ENCODE measurements at regions not wholly inside any gene's neighbourhood (a gene's known extent, or its start where the extent isn't known, plus 50 kb on each side); places are given as distances from the start of the nearest gene placed in this dataset.

- no peaks in the 10 kb centered on the region for H3K4me1 Mint-ChIP-seq (ENCODE audit: low read depth, unreplicated experiment)
- Histone ChIP-seq H3K27me3 (ENCODE audit: insufficient read depth, low read length) (no peaks in the 10 kb centered on the region), H3K27ac (ENCODE audit: low read depth, low read length) (no peak overlapping the region), H3K4me2 (ENCODE audit: low read length) (no peak overlapping the region), H3K9me3 (ENCODE audit: insufficient read depth, low read depth, low read length) (no peaks in the 10 kb centered on the region), H2AFZ (ENCODE audit: low read depth, low read length) (no peak overlapping the region), H3K4me1 (ENCODE audit: insufficient read depth, low read length) (no peaks in the 10 kb centered on the region), H3K4me3 (ENCODE audit: insufficient read depth, low read depth, low read length) (no peak overlapping the region), H3K79me2 (ENCODE audit: insufficient read depth, low read length) (no peaks in the 10 kb centered on the region), H4K20me1 (ENCODE audit: insufficient read depth, low read length) (no peaks in the 10 kb centered on the region), H3K9ac (ENCODE audit: low read length) (no peak overlapping the region), H3K36me3 (ENCODE audit: insufficient read depth, low read length) (no peaks in the 10 kb centered on the region)
- TF ChIP-seq CTCF (IDR thresholded peaks at IDR 0.05; ENCODE audit: insufficient read depth, low read depth, low read length) (no peak), EZH2 (IDR thresholded peaks at IDR 0.05; ENCODE audit: insufficient read depth, low read length) (no peak)
- DNase-seq (ENCODE audit: low read depth) (no peak), FAIRE-seq (no peak)
- H3K27ac Mint-ChIP-seq (ENCODE audit: unreplicated experiment), result no peak overlapping the region
- H3K36me3 Mint-ChIP-seq (ENCODE audit: low read depth, unreplicated experiment), result no peaks in the 10 kb centered on the region
- H3K4me3 Mint-ChIP-seq (ENCODE audit: unreplicated experiment), result no peak overlapping the region
- H3K9me3 Mint-ChIP-seq (ENCODE audit: unreplicated experiment), result no peaks in the 10 kb centered on the region
- no peaks in the 10 kb centered on the region for H3K27me3 Mint-ChIP-seq (ENCODE audit: low read depth, unreplicated experiment)
These were observed 267.0 kb downstream of the NOL4 start for GRCh38 chr18:33957707-33958106.

GRCh38 chr18:33951031-33951430 is 273.7 kb downstream of the NOL4 start:
- Histone ChIP-seq H3K79me2 (ENCODE audit: insufficient read depth, low read length) (no peaks in the 10 kb centered on the region), H3K36me3 (ENCODE audit: insufficient read depth, low read length) (no peaks in the 10 kb centered on the region), H3K27me3 (ENCODE audit: insufficient read depth, low read length) (no peaks in the 10 kb centered on the region), H3K4me1 (ENCODE audit: insufficient read depth, low read length) (no peaks in the 10 kb centered on the region), H4K20me1 (ENCODE audit: insufficient read depth, low read length) (no peaks in the 10 kb centered on the region), H3K4me2 (ENCODE audit: low read length) (peak overlapping the region; percentile 7), H3K27ac (ENCODE audit: low read depth, low read length) (no peak overlapping the region), H2AFZ (ENCODE audit: low read depth, low read length) (no peak overlapping the region), H3K9me3 (ENCODE audit: insufficient read depth, low read depth, low read length) (no peaks in the 10 kb centered on the region), H3K9ac (ENCODE audit: low read length) (no peak overlapping the region), H3K4me3 (ENCODE audit: insufficient read depth, low read depth, low read length) (no peak overlapping the region)
- no peak for TF ChIP-seq EZH2 (IDR thresholded peaks at IDR 0.05; ENCODE audit: insufficient read depth, low read length)
- no peak for TF ChIP-seq CTCF (IDR thresholded peaks at IDR 0.05; ENCODE audit: insufficient read depth, low read depth, low read length)
- no peak for FAIRE-seq
- H3K4me1 Mint-ChIP-seq (ENCODE audit: low read depth, unreplicated experiment), result peaks cover 10% of the 10 kb centered on the region
- H3K27ac Mint-ChIP-seq (ENCODE audit: unreplicated experiment), result peak overlapping the region; percentile 54
- H3K36me3 Mint-ChIP-seq (ENCODE audit: low read depth, unreplicated experiment), result no peaks in the 10 kb centered on the region
- DNase-seq (ENCODE audit: low read depth), result peak; percentile 71
- H3K9me3 Mint-ChIP-seq (ENCODE audit: unreplicated experiment), result no peaks in the 10 kb centered on the region
- no peaks in the 10 kb centered on the region for H3K27me3 Mint-ChIP-seq (ENCODE audit: low read depth, unreplicated experiment)
- no peak overlapping the region for H3K4me3 Mint-ChIP-seq (ENCODE audit: unreplicated experiment)

GRCh38 chr18:33946336-33946735 is 278.4 kb downstream of the NOL4 start:
- Histone ChIP-seq H3K4me1 (ENCODE audit: insufficient read depth, low read length) (no peaks in the 10 kb centered on the region), H3K9ac (ENCODE audit: low read length) (no peak overlapping the region), H3K27ac (ENCODE audit: low read depth, low read length) (no peak overlapping the region), H3K4me3 (ENCODE audit: insufficient read depth, low read depth, low read length) (no peak overlapping the region), H3K4me2 (ENCODE audit: low read length) (no peak overlapping the region), H2AFZ (ENCODE audit: low read depth, low read length) (no peak overlapping the region), H3K36me3 (ENCODE audit: insufficient read depth, low read length) (no peaks in the 10 kb centered on the region), H3K79me2 (ENCODE audit: insufficient read depth, low read length) (no peaks in the 10 kb centered on the region), H3K27me3 (ENCODE audit: insufficient read depth, low read length) (no peaks in the 10 kb centered on the region), H4K20me1 (ENCODE audit: insufficient read depth, low read length) (no peaks in the 10 kb centered on the region), H3K9me3 (ENCODE audit: insufficient read depth, low read depth, low read length) (no peaks in the 10 kb centered on the region)
- no peaks in the 10 kb centered on the region for H3K27me3 Mint-ChIP-seq (ENCODE audit: low read depth, unreplicated experiment)
- H3K4me3 Mint-ChIP-seq (ENCODE audit: unreplicated experiment), result no peak overlapping the region
- peaks cover 7% of the 10 kb centered on the region for H3K4me1 Mint-ChIP-seq (ENCODE audit: low read depth, unreplicated experiment)
- DNase-seq (ENCODE audit: low read depth), result peak; percentile 25
- no peak for FAIRE-seq
- TF ChIP-seq EZH2 (IDR thresholded peaks at IDR 0.05; ENCODE audit: insufficient read depth, low read length) (no peak), CTCF (IDR thresholded peaks at IDR 0.05; ENCODE audit: insufficient read depth, low read depth, low read length) (no peak)
- H3K9me3 Mint-ChIP-seq (ENCODE audit: unreplicated experiment), result no peaks in the 10 kb centered on the region
- no peaks in the 10 kb centered on the region for H3K36me3 Mint-ChIP-seq (ENCODE audit: low read depth, unreplicated experiment)
- no peak overlapping the region for H3K27ac Mint-ChIP-seq (ENCODE audit: unreplicated experiment)

Data from astrocyte (in vitro differentiated cells and primary cell).